LHCN-M2 (cell line): ENCODE measurements at regions not wholly inside any gene's neighbourhood (a gene's known extent, or its start where the extent isn't known, plus 50 kb on each side); places are given as distances from the start of the nearest gene placed in this dataset.
"Not testable (repeated sequence)": the region's sequence is repeated elsewhere in the genome, so short reads cannot be mapped to it uniquely, and the experiment has no call there.

ENCODE experiments used
- DNase-seq: peaks from one replicate; pipeline ENCODE4 v3.0.0-alpha.2; 2012; ENCODE audit warnings: low read depth

DNA sequence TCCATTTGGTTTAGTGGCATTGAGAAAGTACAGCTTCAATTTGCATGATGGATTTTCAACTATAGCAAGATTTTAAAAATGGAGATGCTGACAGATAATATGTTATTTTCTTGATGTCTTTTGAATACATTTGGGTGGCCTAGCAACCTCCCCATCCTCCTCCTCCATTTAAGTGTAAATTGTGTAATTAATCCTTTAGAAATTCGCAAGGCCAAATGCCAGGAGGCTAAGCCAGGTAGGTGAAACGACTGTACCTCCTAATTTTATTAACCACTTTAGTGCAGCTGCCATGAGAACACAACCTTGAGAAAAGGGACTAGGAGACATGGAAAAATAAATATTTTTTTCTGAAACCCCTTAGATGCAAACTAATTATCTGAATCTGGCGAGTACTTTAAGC is 248.8 kb downstream of the MRPS30 start:
- DNase-seq = no peak

DNA sequence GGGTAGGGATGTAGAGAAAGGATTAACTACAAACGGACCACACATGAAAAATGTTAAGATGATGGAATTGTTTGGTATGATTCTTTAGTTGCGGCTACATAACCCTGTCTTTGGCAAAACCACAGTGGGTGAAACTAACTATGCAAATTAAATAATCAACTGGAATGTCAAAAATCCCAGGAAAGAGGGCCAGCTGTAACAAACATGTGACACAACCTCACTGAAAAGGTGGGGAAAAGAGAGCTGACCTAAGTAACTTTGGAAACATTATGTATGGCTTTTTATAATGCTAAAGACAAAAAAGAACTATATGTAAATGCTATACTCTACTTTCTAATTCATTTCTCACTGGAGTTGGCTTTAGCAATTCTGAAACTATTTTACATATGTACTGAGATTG is 252.0 kb downstream of the MRPS30 start:
- DNase-seq = no peak

DNA sequence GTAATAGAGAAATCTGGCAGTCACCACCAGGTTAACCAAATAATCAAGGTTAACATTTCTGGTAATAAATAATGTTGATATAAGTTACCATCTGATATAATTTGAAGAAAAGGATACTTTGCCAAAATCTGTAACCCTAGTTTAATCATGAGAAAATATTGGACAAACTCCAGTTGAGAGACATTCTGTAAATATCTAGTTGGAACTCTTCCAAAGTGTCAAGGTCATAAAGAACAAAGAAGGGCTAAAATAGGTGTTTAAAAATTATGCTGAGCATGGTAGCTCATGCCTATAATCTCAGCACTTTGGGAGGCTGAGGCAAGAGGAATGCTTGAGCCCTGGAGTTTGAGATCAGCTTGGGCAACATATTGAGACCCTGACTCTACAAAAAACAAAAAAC is 253.3 kb downstream of the MRPS30 start:
- DNase-seq = no peak

DNA sequence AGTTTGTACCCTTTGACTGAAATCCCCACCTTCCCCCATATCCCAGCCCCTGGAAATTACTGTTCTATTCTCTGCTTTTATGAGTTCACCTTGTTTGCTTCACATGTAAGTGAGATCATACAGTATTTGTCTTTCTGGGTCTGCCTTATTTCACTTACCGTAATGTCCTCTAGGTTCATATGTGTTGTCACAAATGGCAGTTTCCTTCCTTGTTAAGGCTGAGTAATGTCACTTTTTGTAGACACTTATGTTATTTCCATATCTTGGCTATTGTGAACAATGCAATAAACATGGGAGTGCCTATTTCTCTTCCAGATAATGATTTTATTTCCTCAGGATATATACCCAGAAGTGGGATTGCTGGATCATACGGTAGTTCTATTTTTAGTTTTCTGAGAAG is 272.3 kb downstream of the MRPS30 start:
- no peak for DNase-seq

DNA sequence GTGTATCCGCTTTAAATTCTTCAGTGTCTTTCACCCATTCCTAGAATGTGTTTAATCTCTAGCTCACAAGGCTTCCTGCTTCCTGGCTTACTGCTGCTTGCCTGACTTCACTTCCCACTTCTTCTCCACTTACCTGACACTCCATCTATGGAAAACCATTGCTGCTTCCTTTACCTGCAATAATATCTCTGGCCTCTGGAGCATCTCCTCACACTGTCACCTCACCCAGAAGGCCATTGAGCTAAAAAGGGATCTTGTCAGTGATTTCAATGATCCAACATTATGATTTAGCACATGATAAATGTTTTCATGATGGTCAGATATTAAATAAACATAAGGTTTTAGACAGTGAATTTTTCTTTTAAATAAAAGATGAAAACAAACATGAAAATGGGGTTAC is 281.1 kb downstream of the MRPS30 start:
- no peak for DNase-seq

DNA sequence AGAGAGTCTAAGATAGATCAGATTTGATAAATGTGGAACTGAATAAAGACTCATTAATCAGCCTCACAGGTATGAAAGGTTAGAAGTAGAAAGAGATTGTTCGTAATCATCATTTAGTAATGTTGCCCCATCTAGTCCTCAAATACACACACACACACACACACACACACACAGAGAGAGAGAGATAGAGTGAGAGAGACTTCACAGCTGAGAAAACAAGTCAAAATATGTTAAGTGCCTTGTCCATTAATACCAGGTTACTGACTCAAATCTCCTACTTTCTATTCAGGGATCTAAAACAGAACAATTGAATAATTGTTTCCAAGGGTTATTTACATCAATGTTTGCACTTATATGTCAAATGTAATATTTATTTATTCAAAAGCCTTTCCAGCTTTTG is 284.6 kb downstream of the MRPS30 start:
- DNase-seq = no peak

DNA sequence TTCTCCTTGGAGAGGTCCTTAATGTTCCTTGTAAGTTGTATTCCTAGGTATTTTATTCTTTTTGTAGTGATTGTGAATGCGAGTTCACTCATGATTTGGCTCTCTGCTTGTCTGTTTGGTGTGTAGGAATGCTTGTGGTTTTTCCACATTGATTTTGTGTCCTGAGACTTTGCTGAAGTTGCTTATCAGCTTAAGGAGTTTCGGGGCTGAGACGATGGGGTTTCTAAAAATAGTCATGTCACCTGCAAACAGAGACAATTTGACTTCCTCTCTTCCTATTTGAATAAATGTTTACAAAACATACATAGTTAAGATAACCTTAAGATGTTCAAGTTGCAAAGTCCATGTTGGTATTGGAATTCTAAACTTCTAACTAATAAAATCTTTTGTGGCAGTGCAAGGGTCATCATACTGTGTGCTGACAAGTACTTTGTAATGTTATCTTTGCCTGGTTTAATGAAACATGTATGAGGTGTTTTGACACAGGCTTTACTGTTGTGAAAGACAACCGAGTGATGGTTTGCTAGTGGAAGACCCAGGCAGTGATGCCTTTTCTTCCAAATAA is 286.2 kb downstream of the MRPS30 start:
- no peak for DNase-seq

DNA sequence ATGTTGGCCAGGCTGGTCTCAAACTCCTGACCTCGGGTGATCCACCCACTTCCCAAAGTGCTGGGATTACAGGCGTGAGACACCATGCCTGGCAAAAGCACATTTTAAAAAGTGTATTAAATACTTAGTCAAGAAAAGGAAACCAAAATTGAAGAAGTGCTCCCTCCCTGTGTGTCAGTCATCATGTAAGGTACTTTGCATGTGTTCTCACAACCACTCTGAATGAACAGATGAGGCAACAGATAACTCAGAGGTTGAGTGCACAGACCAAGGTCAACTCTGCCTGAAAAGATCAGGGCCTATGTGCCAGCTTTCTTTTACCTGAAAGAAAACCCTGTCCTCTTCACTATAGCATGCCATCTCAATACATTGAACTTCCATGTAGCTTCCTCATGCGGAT is 289.7 kb downstream of the MRPS30 start:
- DNase-seq = no peak

DNA sequence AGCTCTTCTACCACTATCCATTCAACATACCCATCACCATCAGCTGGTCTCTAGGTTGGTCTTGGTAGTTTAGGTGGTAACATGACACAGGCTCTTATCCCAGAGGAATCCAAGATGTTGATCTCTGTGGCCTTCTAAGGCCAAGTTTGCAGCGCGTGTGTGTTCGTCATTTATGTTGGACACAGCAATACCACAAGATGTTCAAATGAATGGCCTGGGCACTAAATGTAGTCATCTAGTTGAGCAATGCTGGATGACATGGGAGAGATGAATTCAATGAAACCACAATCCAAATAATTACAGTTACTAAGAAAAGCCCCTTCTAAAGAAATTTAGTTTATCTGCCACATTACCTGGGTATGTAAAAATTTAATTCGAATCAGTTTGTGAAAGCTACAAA is 292.4 kb downstream of the MRPS30 start:
- DNase-seq = no peak

DNA sequence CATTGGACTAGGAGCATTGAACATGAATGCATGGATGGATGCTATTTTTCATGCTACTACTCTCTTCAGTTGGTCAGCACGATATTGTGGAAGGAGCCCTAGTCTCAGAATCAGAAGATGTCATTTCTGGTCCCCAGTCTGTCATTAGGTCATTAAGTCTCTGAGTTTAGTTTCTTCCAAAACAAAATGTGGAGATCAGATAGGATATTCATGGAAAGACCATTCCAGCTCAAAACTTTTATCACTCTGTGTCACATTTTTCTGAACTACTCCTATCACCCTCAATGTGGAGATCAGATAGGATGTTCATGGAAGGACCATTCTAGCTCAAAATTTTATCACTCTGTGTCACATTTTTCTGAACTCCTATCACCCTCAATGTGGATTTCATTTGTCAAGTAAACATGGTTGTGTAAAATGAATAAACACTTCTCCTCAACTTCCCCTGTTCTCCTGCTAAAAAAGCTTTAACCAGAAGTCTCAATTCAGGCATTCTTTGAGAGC is 296.8 kb downstream of the MRPS30 start:
- no peak for DNase-seq

DNA sequence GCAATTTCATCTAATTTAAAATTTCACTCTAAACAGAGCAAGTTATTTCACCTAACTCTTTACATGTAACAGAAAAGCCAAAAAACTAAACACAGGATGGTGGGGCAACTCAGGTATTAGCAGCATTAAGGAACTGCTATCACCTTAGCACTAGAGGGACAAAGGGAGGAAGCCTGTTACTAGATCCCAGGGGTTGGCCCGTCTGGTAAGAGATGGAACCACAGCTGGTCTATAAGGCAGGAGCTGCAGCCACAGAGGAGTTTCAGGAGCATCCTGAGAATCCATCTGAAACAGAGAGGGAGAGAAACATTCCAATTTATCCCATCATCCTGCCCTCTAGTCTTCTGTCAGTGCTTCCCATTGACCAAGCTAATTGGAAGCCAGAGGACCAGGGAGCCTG is 300.3 kb downstream of the MRPS30 start:
- DNase-seq = no peak

DNA sequence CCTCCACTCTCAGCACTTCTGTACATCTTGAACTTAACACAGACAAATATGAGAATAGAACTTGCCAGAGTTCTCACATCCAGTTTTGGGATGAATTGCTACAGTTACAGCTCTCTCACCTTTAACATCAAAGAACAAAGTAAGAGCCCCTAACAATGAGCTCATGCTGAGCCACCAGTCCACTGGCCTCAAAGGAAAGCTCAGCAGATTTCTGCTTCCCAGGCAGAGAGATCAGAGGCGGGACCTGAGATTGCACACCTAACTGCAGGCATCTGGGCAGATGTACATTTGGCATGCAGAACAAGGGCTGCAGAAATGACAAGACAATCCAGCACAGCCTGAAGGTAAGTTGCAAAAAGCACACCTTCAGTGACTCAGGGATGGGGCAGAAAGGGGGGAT is 300.9 kb downstream of the MRPS30 start:
- DNase-seq = no peak

DNA sequence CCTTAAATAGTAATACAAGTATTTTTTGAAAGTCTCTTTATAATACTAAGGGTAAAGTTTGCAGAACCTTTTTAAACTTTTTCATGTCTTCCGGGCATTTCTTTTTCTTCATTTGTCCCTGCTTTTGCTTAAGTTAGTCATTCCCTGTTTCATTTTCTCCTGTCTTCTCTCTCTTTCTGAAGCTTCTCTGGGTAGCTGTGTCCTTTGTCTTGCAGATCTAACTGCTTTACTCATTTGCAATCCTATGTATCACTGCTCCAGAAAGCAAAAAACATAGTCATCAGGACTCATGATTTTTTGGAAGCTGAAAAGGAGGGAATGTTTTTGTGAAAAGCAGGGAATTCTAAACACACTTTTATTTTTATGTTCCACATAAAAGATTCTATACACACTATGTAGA is 301.7 kb downstream of the MRPS30 start:
- no peak for DNase-seq

DNA sequence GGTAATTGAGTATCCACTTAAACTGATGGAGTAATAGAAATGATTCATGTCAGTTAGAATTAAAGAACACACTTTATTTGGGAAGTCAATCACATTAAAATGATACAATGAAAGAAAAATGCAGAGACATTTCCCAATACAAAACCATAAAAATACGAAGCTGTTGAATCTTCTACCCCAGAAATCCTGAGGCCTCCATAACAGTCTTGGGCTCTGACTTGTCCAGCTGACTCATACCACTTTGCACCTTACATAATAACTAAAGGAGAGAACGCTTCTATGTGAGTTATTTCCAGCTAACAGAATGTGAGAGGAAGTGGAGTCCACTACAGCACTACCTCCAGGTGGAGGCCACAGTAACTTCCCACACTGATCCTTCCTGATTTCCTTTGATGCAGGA is 305.0 kb downstream of the MRPS30 start:
- no peak for DNase-seq

DNA sequence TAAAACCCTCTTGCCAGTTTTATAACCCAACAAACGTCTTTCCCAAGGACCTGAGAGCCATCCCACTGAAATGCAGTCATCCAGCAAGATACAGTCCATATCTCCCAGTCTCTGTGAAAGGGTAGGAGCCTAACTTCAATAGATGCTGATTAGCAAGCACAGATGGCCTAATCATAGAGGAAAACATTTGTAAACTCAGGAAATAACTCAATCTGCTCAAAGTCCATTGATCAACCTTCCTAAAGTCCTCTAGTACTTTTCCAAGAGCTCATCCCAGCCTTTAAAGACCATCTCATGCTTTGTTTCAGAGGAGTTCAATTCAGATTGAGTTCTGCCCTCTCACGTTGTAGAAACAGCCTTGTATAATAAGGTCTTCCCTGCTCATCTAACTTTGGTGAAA is 324.2 kb downstream of the MRPS30 start:
- no peak for DNase-seq

DNA sequence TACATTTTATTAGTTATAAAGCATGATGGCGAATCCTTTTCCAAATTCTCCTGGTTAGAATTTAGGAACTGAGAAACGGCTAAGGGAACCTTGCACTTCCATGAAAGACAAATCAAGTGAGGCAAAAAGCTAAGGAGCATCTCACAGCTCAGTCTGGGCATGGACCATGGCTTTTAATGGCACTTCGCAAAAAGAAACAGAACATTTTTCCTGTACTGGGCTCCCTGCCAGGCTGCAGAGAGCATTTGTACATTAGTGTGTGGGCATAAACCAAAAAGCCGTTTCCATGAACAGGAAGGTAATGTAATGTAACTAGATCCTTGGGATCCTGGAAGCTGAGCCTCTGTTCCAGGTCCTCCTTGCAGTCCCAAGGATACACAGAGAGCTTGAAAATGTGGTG is 354.2 kb downstream of the MRPS30 start:
- DNase-seq = no peak

DNA sequence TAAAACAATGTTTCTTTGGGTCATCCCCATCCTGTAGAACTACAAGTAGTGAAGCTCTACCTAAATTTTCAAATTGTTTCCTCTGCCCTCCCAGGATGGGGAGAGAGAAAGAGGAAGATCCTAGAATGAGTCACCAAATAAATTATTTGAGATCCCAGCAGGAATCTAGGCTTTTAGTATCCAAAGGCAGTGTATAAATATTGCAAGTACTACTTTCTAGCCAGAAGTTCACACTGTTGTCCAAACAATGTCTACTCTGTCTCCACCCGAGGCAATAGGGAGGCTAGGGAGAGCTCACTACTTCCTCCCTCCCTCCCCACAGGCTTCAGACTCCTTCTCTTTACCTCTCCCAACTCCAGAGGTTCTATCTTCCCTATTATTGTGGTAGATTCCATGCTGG is 362.8 kb downstream of the MRPS30 start:
- DNase-seq = no peak

DNA sequence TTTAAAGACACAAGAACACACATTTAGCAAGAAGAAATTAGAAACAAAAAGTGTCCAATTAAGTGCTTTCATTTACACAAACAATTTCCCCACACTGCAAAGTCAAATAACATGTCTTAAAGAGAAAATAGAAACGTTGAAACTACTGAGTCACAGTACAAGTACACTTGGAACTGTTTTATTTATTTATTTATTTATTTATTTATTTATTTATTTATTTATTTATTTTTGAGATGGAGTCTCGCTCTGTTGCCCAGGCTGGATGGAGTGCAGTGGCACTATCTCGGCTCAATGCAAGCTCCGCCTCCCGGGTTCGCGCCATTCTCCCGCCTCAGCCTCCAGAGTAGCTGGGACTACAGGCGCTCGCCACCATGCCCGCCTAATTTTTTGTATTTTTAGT is 363.9 kb downstream of the MRPS30 start:
- DNase-seq = not testable (repeated sequence)

DNA sequence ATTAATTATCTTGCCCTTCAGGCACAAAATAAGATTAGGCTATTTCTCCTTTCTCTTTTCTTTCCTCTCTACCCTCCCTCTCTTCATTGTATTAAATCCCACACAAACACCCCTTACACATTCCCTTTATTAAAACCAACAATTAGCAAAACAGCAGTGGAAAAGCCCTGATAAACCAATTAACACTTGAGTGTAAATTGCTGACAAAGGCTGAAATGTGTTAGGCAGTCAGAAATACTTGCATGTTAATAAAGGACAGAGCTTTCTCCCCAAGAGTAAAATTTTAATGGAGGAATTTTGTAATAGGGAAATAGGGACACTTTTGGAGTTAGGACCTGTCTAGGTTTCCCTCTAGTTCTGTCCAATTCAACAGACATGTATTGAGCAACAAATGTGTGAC is 370.9 kb downstream of the MRPS30 start:
- DNase-seq = no peak

DNA sequence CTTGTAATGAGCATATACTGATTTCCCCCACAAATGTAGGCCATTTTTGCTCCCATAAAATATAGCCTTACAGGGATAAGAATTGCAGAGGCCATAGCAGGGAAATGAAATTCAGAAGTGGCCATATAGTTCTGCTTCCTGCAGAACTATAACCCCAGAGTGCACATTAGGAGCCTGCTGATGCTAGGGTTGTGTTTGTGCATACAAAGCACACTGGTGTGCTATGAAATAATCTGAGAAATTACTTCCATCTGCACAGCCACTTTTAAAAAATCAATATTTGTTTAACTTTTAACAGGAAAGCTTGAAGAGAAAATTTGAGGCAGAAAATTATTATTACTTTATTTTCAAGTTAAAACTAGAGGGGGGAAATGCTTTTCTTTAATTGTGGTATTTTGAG is 380.3 kb downstream of the MRPS30 start:
- no peak for DNase-seq

DNA sequence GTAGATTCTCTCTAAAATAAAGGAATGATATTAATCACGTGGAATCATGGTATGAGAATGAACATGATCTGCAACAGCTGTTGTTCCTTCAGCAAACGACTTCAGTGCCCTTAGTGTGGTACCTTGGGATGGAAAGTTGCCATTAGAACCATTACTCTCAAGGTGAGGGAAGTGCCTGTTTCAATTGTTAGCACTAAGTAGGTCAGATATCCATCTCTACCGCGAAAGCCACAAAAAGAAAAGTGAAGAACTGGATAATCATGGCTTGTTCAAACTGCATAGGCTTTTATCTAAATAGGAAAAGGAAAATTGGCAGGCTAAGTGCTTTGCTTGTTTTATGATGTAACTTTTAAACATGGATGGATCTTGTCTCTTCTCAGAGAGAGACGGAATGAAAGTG is 380.7 kb downstream of the MRPS30 start:
- no peak for DNase-seq

DNA sequence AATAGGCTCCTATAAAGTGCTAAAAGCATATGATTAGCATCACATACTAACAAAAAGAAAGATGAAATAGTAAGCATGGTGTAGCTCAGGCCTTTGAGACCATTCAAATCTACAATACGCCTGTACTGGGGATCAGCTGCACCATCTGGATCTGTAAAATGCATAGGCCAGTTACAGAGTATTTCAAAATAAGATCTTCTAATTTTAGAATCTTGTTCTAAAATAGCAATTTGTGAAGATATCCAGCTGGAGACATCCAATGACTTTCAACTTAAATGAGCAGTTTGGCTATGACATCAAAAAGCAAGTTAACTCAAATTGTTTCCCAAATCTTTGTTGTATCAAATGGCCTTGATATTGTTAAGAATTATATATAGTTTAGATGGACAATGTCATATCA is 386.3 kb downstream of the MRPS30 start:
- no peak for DNase-seq
